ENCODE measurements at regions not wholly inside any gene's neighbourhood (a gene's known extent, or its start where the extent isn't known, plus 50 kb on each side); places are given as distances from the start of the nearest gene placed in this dataset.

- Histone ChIP-seq H3K79me2 (replicated peaks; ENCODE audit: insufficient read depth) (no peaks in the 10 kb centered on the region), H3K4me3 (no peak overlapping the region), H3K36me3 (ENCODE audit: insufficient read depth) (peaks cover 8% of the 10 kb centered on the region; the same call in 1 of the 2 replicates), H3K27ac (ENCODE audit: low read depth) (no peak overlapping the region), H4K20me1 (replicated peaks; ENCODE audit: insufficient read depth) (no peaks in the 10 kb centered on the region), H2AFZ (no peak overlapping the region), H3F3A (replicated peaks; ENCODE audit: low read depth) (no peaks in the 10 kb centered on the region), H3K9me2 (ENCODE audit: insufficient read depth) (no peaks in the 10 kb centered on the region), H3K4me2 (no peak overlapping the region), H3K27me3 (ENCODE audit: insufficient read depth) (no peaks in the 10 kb centered on the region), H3K4me1 (ENCODE audit: insufficient read depth) (no peaks in the 10 kb centered on the region)
- DNase-seq (ENCODE audit: low spot score), result no peak
- H3K36me3 Mint-ChIP-seq (ENCODE audit: low read depth), result peaks cover 5% of the 10 kb centered on the region
- ATAC-seq, result no peak
- H3K27me3 Mint-ChIP-seq (ENCODE audit: insufficient read depth, low read depth, poor library complexity), result no peaks in the 10 kb centered on the region
- TF ChIP-seq REST (IDR thresholded peaks at IDR 0.05; ENCODE audit: unreplicated experiment) (no peak), CREB1 (CRISPR knock-in tag; IDR thresholded peaks at IDR 0.05; ENCODE audit: low read depth) (no peak), EZH2 (IDR thresholded peaks at IDR 0.05; ENCODE audit: low read depth, unreplicated experiment) (no peak), NANOG (IDR thresholded peaks at IDR 0.05; ENCODE audit: borderline replicate concordance) (no peak), ZNF114 (CRISPR knock-in tag; IDR thresholded peaks at IDR 0.05) (no peak), JUNB (IDR thresholded peaks at IDR 0.05; ENCODE audit: unreplicated experiment) (no peak), POLR2AphosphoS5 (IDR thresholded peaks at IDR 0.05; ENCODE audit: low read depth) (no peak), ZNF462 (CRISPR knock-in tag; IDR thresholded peaks at IDR 0.05) (no peak), STAT1 (IDR thresholded peaks at IDR 0.05; ENCODE audit: unreplicated experiment) (no peak), ETS1 (IDR thresholded peaks at IDR 0.05) (no peak), EZH2phosphoT487 (IDR thresholded peaks at IDR 0.05; ENCODE audit: unreplicated experiment) (no peak), CTCF (conservative IDR thresholded peaks at IDR 0.05; ENCODE audit: low read depth in 2 of 2) (no peak)
- no peak overlapping the region for H3K4me3 Mint-ChIP-seq
- H3K4me1 Mint-ChIP-seq, result no peaks in the 10 kb centered on the region
- H3K27ac Mint-ChIP-seq, result no peak overlapping the region
- H3K9me3 Mint-ChIP-seq, result peaks cover 9% of the 10 kb centered on the region
These were observed 588.9 kb downstream of the NR2F1-AS1 start for GRCh38 chr5:92992073-92992472.

Data from GM23338 (cell line).